Skeletal muscle tissue (tissue), 3 donors: ENCODE measurements at regions not wholly inside any gene's neighbourhood (a gene's known extent, or its start where the extent isn't known, plus 50 kb on each side); places are given as distances from the start of the nearest gene placed in this dataset.

Experiments
- H3K27ac ChIP-seq: one replicate; pipeline ENCODE4 v1.7.0; 2013; ENCODE audit warnings: mild to moderate bottlenecking, low read depth, low read length, inconsistent platforms
- H3K27me3 ChIP-seq, 3 donors: one replicate each; pipeline ENCODE4 v1.7.0; 2013; ENCODE audit warnings: low read length in 3 of 3; ENCODE audit not compliant: control insufficient read depth in 3 of 3, insufficient read depth in 3 of 3
- H3K36me3 ChIP-seq, 3 donors: one replicate each; pipeline ENCODE4 v1.7.0; 2013; ENCODE audit warnings: low read length in 3 of 3; ENCODE audit not compliant: control insufficient read depth in 3 of 3, insufficient read depth in 3 of 3
- H3K4me1 ChIP-seq, 3 donors: one replicate each; pipeline ENCODE4 v1.7.0; 2013; ENCODE audit warnings: low read length in 3 of 3, mild to moderate bottlenecking in 3 of 3; ENCODE audit not compliant: control insufficient read depth in 3 of 3, insufficient read depth in 3 of 3
- H3K4me3 ChIP-seq, 3 donors: one replicate each; pipeline ENCODE4 v1.7.0; 2013; ENCODE audit warnings: low read length in 3 of 3
- H3K9ac ChIP-seq, 3 donors: one replicate each; pipeline ENCODE4 v1.7.0; 2013; ENCODE audit warnings: low read length in 3 of 3, mild to moderate bottlenecking in 3 of 3, moderate library complexity in 2 of 3, low read depth in 1 of 3
- H3K9me3 ChIP-seq, 3 donors: one replicate each; pipeline ENCODE4 v1.7.0; 2013; ENCODE audit warnings: low read length in 3 of 3; ENCODE audit not compliant: control insufficient read depth in 3 of 3
- donor health status: Osteomylitis.

DNA sequence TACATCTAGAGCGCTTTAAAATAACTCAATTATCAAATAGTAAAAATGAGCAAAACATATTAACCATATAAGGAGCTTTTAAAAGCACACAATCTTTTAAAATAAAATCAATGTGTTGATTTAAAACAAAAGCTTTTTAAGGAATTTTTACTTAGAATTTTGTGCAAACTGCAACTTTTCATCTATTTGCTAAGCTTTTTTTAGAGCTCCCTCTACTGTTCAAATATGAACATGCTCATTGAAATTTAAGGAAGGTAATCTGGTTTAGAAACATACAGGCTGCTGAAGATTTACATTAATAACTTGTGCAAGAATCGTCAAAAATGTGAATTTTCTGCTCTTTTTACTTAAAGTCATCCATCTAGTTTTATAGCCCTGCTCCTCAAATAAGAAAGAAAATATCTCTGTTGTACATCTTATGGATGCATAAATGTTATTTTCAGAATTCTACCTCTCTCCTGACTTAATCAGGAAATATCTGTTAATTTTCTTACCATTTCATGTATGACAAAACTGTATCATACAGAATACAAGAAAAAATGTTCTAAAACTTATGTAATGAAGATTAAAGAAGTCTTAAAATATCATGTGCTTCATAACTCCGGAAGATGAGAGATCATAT lies 469.4 kb upstream of the ROBO2 start:
- Histone ChIP-seq H3K27me3 (no peaks in the 10 kb centered on the region), H3K4me3 (no peak overlapping the region), H3K9me3 (no peaks in the 10 kb centered on the region), H3K36me3 (no peaks in the 10 kb centered on the region), H3K4me1 (no peaks in the 10 kb centered on the region), H3K27ac (no peak overlapping the region), H3K9ac (no peak overlapping the region)

DNA sequence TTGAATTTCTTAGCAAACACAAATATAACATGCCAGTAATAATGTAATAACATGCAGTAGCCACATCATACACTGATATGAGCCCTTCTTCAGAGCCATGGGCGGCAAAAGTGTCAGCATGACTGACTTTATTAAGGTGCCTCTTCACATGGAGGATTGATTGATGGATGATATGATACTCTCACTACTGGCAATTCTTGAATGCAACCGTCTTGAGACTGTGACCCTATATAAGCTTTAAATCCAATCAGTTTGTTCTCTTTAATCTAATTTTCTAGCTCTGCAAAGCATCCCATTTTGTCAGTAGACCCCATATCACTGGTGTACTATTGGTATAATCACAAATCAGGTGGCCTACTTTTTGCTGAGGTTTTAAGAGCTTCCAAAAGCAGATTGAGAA lies 463.7 kb upstream of the ROBO2 start:
- Histone ChIP-seq H3K4me1 (no peaks in the 10 kb centered on the region), H3K27me3 (no peaks in the 10 kb centered on the region), H3K27ac (no peak overlapping the region), H3K36me3 (no peaks in the 10 kb centered on the region), H3K9ac (no peak overlapping the region), H3K9me3 (no peaks in the 10 kb centered on the region), H3K4me3 (no peak overlapping the region)

GRCh38 chr3:76582098-76582497 lies 457.8 kb upstream of the ROBO2 start:
- Histone ChIP-seq H3K36me3 (no peaks in the 10 kb centered on the region), H3K27ac (no peak overlapping the region), H3K27me3 (no peaks in the 10 kb centered on the region), H3K4me1 (no peaks in the 10 kb centered on the region), H3K9me3 (no peaks in the 10 kb centered on the region), H3K9ac (no peak overlapping the region), H3K4me3 (no peak overlapping the region)

DNA sequence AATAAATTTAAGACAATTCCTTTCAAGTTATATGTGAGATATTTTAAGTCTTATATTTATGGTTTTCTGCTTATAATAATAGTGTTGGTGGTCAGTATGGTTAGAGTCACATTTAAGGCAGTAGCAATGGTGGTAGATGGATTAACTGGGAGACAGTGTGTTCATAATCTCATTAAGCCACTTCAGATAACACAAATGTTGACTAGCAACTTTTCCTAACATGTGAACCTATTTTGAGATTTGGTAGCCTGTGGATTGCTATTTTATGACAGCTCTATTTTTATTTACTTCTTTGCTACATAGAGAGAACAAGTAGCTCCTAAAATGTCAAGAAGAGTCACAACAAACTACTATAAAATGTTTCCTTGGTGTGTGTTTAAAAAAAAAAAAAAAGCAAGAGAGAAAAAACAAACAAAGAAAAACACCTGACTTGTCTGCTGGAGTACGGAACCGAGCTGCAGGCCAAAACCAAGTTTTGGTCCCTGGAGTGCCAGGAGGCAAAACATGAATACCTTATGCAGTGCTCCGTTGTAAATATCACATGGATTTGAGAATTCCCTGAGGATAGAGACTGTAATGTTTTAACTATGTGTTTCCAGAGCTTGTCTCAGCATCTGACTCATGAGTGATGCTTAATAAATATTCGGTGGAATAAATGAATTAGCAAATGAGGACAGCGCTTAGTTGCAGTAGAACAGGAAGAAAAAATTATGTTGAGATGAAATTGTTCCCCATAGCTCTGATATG lies 457.1 kb upstream of the ROBO2 start:
- Histone ChIP-seq H3K9me3 (no peaks in the 10 kb centered on the region), H3K4me1 (no peaks in the 10 kb centered on the region), H3K4me3 (no peak overlapping the region), H3K36me3 (no peaks in the 10 kb centered on the region), H3K27ac (no peak overlapping the region), H3K27me3 (no peaks in the 10 kb centered on the region), H3K9ac (no peak overlapping the region)

GRCh38 chr3:76585794-76586392 lies 454.0 kb upstream of the ROBO2 start:
- no peaks in the 10 kb centered on the region for H3K27me3 ChIP-seq
- H3K9me3 ChIP-seq, result no peaks in the 10 kb centered on the region
- no peak overlapping the region for H3K4me3 ChIP-seq

DNA sequence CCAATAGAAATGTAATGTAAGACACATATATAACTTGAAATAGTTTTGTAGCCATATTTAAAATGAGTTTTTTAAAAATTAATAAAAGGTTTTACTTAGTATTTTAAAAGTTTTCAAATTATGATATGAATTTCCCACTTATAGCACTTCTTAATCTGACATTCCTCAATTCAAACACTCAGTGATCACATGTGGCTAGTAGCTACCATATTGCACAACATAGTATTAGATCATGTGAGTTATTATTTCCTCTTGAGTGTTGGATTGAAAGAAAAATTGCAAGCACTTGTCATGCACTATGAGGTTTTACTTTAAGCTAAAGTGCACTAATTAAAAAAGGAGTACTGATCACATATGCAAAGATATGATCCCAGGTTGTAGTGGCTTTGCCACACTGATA lies 453.4 kb upstream of the ROBO2 start:
- H3K4me1 ChIP-seq, result no peaks in the 10 kb centered on the region
- no peak overlapping the region for H3K27ac ChIP-seq
- no peaks in the 10 kb centered on the region for H3K36me3 ChIP-seq
- no peaks in the 10 kb centered on the region for H3K9me3 ChIP-seq
- H3K27me3 ChIP-seq, result no peaks in the 10 kb centered on the region
- no peak overlapping the region for H3K9ac ChIP-seq
- H3K4me3 ChIP-seq, result no peak overlapping the region

More at GRCh38 chr3:76585794-76586392, 454.0 kb upstream of the ROBO2 start:
- Histone ChIP-seq H3K9ac (no peak overlapping the region), H3K36me3 (no peaks in the 10 kb centered on the region), H3K4me1 (no peaks in the 10 kb centered on the region), H3K27ac (no peak overlapping the region)

GRCh38 chr3:76610150-76610549 lies 429.7 kb upstream of the ROBO2 start:
- no peak overlapping the region for H3K27ac ChIP-seq
- no peak overlapping the region for H3K9ac ChIP-seq
- H3K9me3 ChIP-seq, result peaks cover 0 to 3% (median 0%) of the 10 kb centered on the region in 3 donors
- no peaks in the 10 kb centered on the region for H3K27me3 ChIP-seq
- H3K4me1 ChIP-seq, result no peaks in the 10 kb centered on the region
- no peaks in the 10 kb centered on the region for H3K36me3 ChIP-seq
- H3K4me3 ChIP-seq, result no peak overlapping the region

DNA sequence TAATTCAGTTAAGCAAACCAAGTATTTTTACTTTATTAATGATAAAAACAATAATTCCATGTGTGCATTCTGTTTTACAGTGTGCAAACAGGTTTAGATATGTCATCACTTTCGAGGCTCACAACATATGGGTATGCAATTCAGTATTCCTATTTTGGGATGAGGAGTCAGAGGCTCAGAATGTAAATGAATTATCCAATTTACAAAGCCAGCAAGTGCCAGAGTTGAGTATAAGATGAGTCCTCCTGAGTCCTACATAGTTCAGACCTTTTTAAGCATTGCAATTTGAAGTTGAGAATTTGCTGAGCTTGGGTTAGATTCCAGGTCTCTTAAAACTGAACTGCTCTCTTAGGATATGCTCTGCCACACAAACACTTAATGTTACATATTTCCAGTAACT lies 424.2 kb upstream of the ROBO2 start:
- H3K27me3 ChIP-seq, result no peaks in the 10 kb centered on the region
- no peaks in the 10 kb centered on the region for H3K4me1 ChIP-seq
- H3K9me3 ChIP-seq, result no peaks in the 10 kb centered on the region
- no peak overlapping the region for H3K4me3 ChIP-seq
- H3K36me3 ChIP-seq, result no peaks in the 10 kb centered on the region
- no peak overlapping the region for H3K27ac ChIP-seq
- no peak overlapping the region for H3K9ac ChIP-seq

DNA sequence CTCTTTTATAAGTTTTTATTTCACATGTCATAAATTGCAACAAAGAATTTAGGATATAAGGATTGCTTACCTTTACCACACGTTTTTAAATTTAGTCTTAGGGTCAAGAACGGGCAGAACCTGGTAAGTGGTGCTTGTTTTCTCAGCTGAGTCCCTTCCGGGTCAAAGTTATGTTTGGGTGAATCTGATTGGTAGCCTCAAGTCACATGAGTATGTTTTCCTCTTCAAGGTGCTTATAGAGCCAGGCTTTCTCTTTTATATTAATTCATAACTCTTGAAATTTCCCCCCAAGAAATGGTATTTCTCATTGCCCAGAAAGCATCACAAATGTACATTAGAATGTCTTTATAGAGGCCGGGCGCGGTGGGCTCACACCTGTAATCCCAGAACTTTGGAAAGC lies 415.7 kb upstream of the ROBO2 start:
- Histone ChIP-seq H3K27me3 (no peaks in the 10 kb centered on the region), H3K9me3 (no peaks in the 10 kb centered on the region), H3K27ac (no peak overlapping the region), H3K36me3 (no peaks in the 10 kb centered on the region), H3K4me1 (no peaks in the 10 kb centered on the region), H3K4me3 (no peak overlapping the region), H3K9ac (no peak overlapping the region)

DNA sequence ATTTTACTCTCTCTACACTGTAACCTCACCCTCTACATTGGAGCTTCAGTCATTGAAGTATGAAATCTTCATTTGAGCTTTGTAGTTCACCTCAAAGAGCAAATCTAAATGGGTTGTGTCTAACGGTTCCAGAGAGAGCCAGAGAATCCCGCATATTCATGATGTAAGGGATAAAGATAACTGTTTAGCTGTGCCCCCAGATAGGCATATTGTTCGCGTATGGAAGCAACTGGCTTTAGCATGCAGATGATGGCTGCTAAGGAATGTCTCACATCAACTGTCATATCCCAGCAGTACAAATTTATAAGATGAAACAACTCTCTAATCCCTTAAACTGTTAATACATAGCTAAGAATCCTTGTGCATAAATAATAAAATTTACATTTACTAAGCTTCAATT lies 412.7 kb upstream of the ROBO2 start:
- H3K27me3 ChIP-seq, result no peaks in the 10 kb centered on the region
- H3K9ac ChIP-seq, result no peak overlapping the region
- no peak overlapping the region for H3K4me3 ChIP-seq
- H3K27ac ChIP-seq, result no peak overlapping the region
- no peaks in the 10 kb centered on the region for H3K9me3 ChIP-seq
- no peaks in the 10 kb centered on the region for H3K36me3 ChIP-seq
- no peaks in the 10 kb centered on the region for H3K4me1 ChIP-seq
